BE2C (cell line): ENCODE measurements at regions not wholly inside any gene's neighbourhood (a gene's known extent, or its start where the extent isn't known, plus 50 kb on each side); places are given as distances from the start of the nearest gene placed in this dataset.
A peak's percentile ranks its signal among the peaks of the same experiment; 100 is the strongest.
"Not testable (repeated sequence)": the region's sequence is repeated elsewhere in the genome, so short reads cannot be mapped to it uniquely, and the experiment has no call there.

Source experiments
- DNase-seq: peaks from one replicate; pipeline ENCODE4 v3.0.0-alpha.2; 2020
- H3K27me3 ChIP-seq: fragments of 250-450 bp; sonication (Bioruptor Pico); 2 replicates; pipeline ENCODE4 v1.5.1; 2020; ENCODE audit warnings: mild to moderate bottlenecking
- H3K36me3 ChIP-seq: fragments of 250-450 bp; sonication (Bioruptor Pico); 2 replicates; pipeline ENCODE4 v1.5.1; 2020; ENCODE audit warnings: mild to moderate bottlenecking
- H3K4me1 ChIP-seq: fragments of 250-450 bp; sonication (Bioruptor Pico); 2 replicates; pipeline ENCODE4 v1.5.1; 2020
- H3K4me3 ChIP-seq: 2 replicates; pipeline ENCODE4 v1.5.1; 2011; ENCODE audit warnings: low read depth, low read length
- H3K9me3 ChIP-seq: fragments of 250-450 bp; sonication (Bioruptor Pico); 2 replicates; pipeline ENCODE4 v1.5.1; 2020
- TF ChIP-seq, protein P1 (sequence below): IDR thresholded peaks from 2 replicates; pipeline ENCODE4 v1.5.1; 2012; ENCODE audit warnings: mild to moderate bottlenecking, low read depth, low read length

DNA sequence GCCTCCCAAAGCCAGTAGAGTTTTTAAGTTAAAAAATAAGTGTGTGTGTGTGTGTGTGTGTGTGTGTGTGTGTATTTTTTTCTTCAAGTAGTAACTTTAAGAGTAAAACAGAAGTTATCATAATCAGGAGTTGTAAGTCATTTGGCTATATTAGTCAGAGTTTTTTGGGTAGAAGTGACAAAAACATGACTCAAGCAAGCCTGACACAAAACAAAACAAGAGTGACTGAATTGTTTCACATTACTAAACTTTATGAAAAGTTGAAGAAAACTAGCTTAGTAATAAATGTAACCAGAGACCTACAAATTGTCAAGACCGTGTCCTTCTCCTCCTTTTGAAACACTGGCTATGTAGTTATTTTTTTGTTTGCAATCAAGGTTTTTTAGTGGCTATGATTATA lies 738.0 kb upstream of the PITX2 start:
- Histone ChIP-seq H3K27me3 (no peaks in the 10 kb centered on the region), H3K4me1 (no peaks in the 10 kb centered on the region), H3K4me3 (no peak overlapping the region), H3K36me3 (no peaks in the 10 kb centered on the region), H3K9me3 (no peaks in the 10 kb centered on the region)
- no peak for DNase-seq
- TF ChIP-seq, protein P1, sequence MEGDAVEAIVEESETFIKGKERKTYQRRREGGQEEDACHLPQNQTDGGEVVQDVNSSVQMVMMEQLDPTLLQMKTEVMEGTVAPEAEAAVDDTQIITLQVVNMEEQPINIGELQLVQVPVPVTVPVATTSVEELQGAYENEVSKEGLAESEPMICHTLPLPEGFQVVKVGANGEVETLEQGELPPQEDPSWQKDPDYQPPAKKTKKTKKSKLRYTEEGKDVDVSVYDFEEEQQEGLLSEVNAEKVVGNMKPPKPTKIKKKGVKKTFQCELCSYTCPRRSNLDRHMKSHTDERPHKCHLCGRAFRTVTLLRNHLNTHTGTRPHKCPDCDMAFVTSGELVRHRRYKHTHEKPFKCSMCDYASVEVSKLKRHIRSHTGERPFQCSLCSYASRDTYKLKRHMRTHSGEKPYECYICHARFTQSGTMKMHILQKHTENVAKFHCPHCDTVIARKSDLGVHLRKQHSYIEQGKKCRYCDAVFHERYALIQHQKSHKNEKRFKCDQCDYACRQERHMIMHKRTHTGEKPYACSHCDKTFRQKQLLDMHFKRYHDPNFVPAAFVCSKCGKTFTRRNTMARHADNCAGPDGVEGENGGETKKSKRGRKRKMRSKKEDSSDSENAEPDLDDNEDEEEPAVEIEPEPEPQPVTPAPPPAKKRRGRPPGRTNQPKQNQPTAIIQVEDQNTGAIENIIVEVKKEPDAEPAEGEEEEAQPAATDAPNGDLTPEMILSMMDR, result no peak

DNA sequence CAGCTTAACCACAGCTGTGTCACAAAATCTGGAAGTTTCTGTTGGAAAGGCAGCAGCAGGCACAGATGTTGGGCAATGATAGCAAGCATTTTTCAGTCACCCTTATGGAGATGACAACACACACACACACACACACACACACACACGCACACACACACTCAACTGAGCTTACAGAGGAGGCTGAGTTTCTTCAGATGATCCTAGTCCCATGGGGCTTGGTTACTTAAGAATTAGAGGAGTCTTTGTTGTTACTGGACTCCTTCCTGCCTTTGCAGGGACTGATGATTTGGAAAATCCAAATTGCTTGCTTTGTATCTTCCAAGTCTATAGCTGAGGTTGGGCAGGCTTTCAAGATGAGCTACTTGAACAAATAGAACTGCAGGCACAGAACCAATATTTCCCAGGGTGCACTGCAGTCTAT lies 740.1 kb upstream of the PITX2 start:
- no peak for DNase-seq
- TF ChIP-seq, protein P1, result no peak
- Histone ChIP-seq H3K4me1 (no peaks in the 10 kb centered on the region), H3K4me3 (no peak overlapping the region), H3K36me3 (no peaks in the 10 kb centered on the region), H3K9me3 (no peaks in the 10 kb centered on the region), H3K27me3 (no peaks in the 10 kb centered on the region)

DNA sequence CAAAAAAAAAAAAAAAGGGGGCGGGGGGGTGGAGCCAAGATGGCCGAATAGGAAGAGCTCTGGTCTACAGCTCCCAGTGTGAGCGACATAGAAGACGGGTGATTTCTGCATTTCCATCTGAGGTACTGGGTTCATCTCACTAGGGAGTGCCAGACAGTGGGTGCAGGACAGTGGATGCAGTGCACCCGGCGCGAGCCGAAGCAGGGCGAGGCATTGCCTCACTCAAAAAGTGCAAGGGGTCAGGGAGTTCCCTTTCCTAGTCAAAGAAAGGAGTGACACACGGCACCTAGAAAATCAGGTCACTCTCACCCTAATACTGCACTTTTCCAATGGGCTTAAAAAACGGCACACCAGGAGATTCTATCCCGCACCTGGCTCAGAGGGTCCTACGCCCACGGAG lies 755.0 kb upstream of the PITX2 start:
- DNase-seq, H3K9me3 ChIP-seq, H3K27me3 ChIP-seq, H3K4me1 ChIP-seq, H3K4me3 ChIP-seq, H3K36me3 ChIP-seq: not testable (repeated sequence)

DNA sequence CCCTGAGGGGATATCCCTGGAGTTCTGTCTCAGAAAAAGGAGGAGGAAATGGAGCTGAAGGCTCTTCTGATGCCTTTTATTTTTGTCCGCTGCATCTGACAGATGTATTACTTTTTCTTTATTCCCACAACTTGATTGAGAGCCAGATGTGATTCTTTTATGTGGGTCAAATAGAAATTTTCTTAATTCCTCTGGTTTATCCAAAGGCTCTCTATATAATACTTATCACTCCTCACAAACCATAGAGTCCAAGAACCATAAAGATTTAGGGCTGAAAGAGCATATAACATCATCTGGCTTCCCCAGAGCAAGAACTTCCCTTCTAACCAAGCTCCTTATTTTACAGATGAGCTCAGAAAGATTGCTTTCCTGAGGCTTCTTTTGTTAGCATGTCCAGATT lies 756.7 kb upstream of the FAM241A start:
- Histone ChIP-seq H3K4me1 (peaks cover 2% of the 10 kb centered on the region; the same call in 1 of the 2 replicates), H3K36me3 (no peaks in the 10 kb centered on the region), H3K9me3 (no peaks in the 10 kb centered on the region), H3K4me3 (no peak overlapping the region), H3K27me3 (no peaks in the 10 kb centered on the region)
- TF ChIP-seq, protein P1, result no peak
- DNase-seq, result no peak

DNA sequence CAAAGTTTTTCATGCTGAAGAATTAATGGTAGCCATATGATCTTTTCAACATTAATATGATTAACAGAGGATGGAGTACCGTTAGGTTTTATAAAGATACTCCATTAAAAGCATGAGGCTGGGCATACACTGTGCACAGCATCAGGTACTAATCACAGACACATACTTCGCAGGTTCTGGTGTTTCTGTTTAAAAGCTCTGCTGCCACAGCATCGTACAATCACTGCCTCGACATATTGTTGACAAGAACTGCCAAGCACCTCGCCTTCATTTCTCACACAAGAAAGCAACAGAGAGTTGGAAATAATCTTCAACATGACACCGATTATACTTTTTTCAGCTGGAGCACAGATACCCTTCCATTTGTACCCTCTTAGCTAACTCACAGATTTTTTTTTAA lies 753.4 kb upstream of the FAM241A start:
- Histone ChIP-seq H3K4me3 (no peak overlapping the region), H3K4me1 (peaks cover 2% of the 10 kb centered on the region; the same call in 1 of the 2 replicates), H3K9me3 (no peaks in the 10 kb centered on the region), H3K36me3 (no peaks in the 10 kb centered on the region), H3K27me3 (no peaks in the 10 kb centered on the region)
- no peak for DNase-seq
- TF ChIP-seq, protein P1, result no peak

DNA sequence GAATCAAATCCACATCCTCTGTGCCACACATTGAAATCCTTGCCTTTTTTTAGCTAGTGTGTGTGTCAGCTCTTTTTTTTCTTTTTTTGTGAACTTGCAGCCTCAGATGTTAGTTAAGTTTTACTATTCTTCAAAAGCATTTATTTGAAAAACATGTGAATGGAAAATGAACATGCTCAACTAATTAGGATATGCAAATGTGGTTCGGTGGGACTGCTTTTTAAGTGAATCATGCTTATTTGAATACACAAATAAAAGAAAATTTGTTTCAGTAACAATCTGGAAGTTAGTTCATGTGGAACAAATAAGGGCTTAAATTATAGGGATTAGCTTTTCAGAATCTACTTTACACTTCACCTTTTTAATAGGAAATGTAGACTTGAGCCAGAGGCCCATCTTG lies 751.5 kb upstream of the FAM241A start:
- H3K9me3 ChIP-seq, result no peaks in the 10 kb centered on the region
- H3K36me3 ChIP-seq, result no peaks in the 10 kb centered on the region
- no peaks in the 10 kb centered on the region for H3K27me3 ChIP-seq
- DNase-seq, result no peak
- TF ChIP-seq, protein P1, result no peak
- no peak overlapping the region for H3K4me3 ChIP-seq
- H3K4me1 ChIP-seq, result peaks cover 5% of the 10 kb centered on the region; the same call in 1 of the 2 replicates

DNA sequence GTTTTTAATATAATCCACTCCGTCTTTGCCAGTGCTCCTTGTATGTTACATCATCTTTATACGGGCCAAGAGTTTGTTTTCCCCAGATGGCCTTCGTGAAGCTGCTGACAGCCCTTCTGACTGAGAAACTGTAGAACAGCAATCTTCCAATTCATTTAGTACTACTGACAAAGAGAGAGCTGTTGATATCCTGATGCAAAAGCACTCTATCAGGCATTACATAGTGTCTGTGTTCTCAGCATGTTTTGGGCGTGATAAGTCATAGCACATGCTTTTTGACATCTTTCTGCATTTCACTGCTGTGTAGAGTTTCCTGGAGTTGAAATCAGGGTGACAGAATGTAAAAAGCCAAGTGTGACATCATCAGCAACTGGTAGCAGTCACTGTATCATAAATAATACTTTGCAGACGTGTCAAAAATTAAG lies 746.3 kb upstream of the FAM241A start:
- H3K4me1 ChIP-seq, result peaks cover 11% of the 10 kb centered on the region
- peak; percentile 49 for DNase-seq
- no peaks in the 10 kb centered on the region for H3K9me3 ChIP-seq
- H3K4me3 ChIP-seq, result no peak overlapping the region
- no peaks in the 10 kb centered on the region for H3K36me3 ChIP-seq
- TF ChIP-seq, protein P1, result no peak
- H3K27me3 ChIP-seq, result no peaks in the 10 kb centered on the region
